MCF 10A (cell line): ENCODE measurements at regions not wholly inside any gene's neighbourhood (a gene's known extent, or its start where the extent isn't known, plus 50 kb on each side); places are given as distances from the start of the nearest gene placed in this dataset.

Source experiments
- BruUV-seq: library from RNA; stranded (reverse); fragments of 400-500 nt; replicated peaks from 2 replicates; lab custom pipeline; 2021; lab: Mats Ljungman, UMichigan
- CTCF ChIA-PET: fragments of 300-600 bp; sonication (Branson Sonifier 250); formaldehyde crosslinking; extraction: SDS; loops from one replicate; lab custom pipeline; 2021; ENCODE audit warnings: antibody characterized with exemption, inconsistent platforms; lab: Yijun Ruan, JAX
- POLR2A ChIA-PET: fragments of 300-600, 350-650 bp; sonication (Branson Sonifier 250); formaldehyde crosslinking; extraction: SDS; loops from one replicate; lab custom pipeline; 2020; ENCODE audit warnings: antibody characterized with exemption, inconsistent platforms; lab: Yijun Ruan, JAX
- DNase-seq: peaks from one replicate; pipeline ENCODE4 v3.0.0-alpha.2; 2018; ENCODE audit not compliant: unreplicated experiment
- H3K27ac Mint-ChIP-seq: one replicate; pipeline ENCODE4 v1.8.0; 2022; ENCODE audit warnings: mild to moderate bottlenecking, low read depth, mixed read lengths; ENCODE audit not compliant: unreplicated experiment
- H3K27me3 Mint-ChIP-seq: one replicate; pipeline ENCODE4 v1.8.0; 2022; ENCODE audit warnings: mixed read lengths; ENCODE audit not compliant: insufficient read depth, unreplicated experiment
- H3K36me3 Mint-ChIP-seq: one replicate; pipeline ENCODE4 v1.8.0; 2022; ENCODE audit warnings: mild to moderate bottlenecking, moderate library complexity, mixed read lengths; ENCODE audit not compliant: insufficient read depth, unreplicated experiment
- H3K4me1 Mint-ChIP-seq: one replicate; pipeline ENCODE4 v1.8.0; 2022; ENCODE audit warnings: mixed read lengths; ENCODE audit not compliant: insufficient read depth, unreplicated experiment
- H3K4me3 Mint-ChIP-seq: one replicate; pipeline ENCODE4 v1.8.0; 2022; ENCODE audit warnings: mild to moderate bottlenecking, moderate library complexity, mixed read lengths; ENCODE audit not compliant: unreplicated experiment
- H3K9me3 Mint-ChIP-seq: one replicate; pipeline ENCODE4 v1.8.0; 2022; ENCODE audit warnings: mixed read lengths; ENCODE audit not compliant: unreplicated experiment
- CTCF ChIP-seq: fragments of 200-600 bp; IDR thresholded peaks from one replicate; pipeline ENCODE4 v1.8.0; 2022; ENCODE audit warnings: antibody characterized with exemption, mild to moderate bottlenecking; ENCODE audit not compliant: unreplicated experiment
- intact Hi-C: fragments of 100-400 bp; cut with micrococcal nuclease; formaldehyde crosslinking; loops from 2 replicates; pipeline ENCODE4 v1.14.1; 2022

- POLR2A ChIA-PET: no interaction called here
- BruUV-seq: no TSS peak
Measured at GRCh38 chr13:91127995-91128394, 219.5 kb upstream of the MIR17HG start.

GRCh38 chr13:91132381-91132780 is 215.1 kb upstream of the MIR17HG start:
- H3K4me3 Mint-ChIP-seq: no peak overlapping the region
- H3K27ac Mint-ChIP-seq: no peak overlapping the region
- no peaks in the 10 kb centered on the region for H3K4me1 Mint-ChIP-seq
- peaks cover 97% of the 10 kb centered on the region for H3K27me3 Mint-ChIP-seq
- no peak for DNase-seq
- CTCF ChIA-PET: interaction anchor here (2.3 kb wide), 1 partner anchor 115 kb away, joined by 7 read pairs; no protein-coding TSS in a partner anchor
- intact Hi-C loops: loop anchor here (5.0 to 10.0 kb wide), 2 partner anchors 215 to 592 kb away; partner anchors contain the start of gene MIR17HG
- no peaks in the 10 kb centered on the region for H3K9me3 Mint-ChIP-seq
- TF ChIP-seq CTCF: no peak
- no TSS peak for BruUV-seq
- POLR2A ChIA-PET: no interaction called here
- H3K36me3 Mint-ChIP-seq: no peaks in the 10 kb centered on the region

More at GRCh38 chr13:91127995-91128394, 219.5 kb upstream of the MIR17HG start:
- Mint-ChIP-seq H3K36me3 (no peaks in the 10 kb centered on the region), H3K4me3 (no peak overlapping the region), H3K27ac (no peak overlapping the region), H3K27me3 (peaks cover 94% of the 10 kb centered on the region), H3K4me1 (no peaks in the 10 kb centered on the region), H3K9me3 (no peaks in the 10 kb centered on the region)
- intact Hi-C loops: no loop called here
- TF ChIP-seq CTCF: no peak
- CTCF ChIA-PET: interaction anchor here (0.6 kb wide), 1 partner anchor 21 kb away, joined by 4 read pairs; no protein-coding TSS in a partner anchor
- no peak for DNase-seq

DNA sequence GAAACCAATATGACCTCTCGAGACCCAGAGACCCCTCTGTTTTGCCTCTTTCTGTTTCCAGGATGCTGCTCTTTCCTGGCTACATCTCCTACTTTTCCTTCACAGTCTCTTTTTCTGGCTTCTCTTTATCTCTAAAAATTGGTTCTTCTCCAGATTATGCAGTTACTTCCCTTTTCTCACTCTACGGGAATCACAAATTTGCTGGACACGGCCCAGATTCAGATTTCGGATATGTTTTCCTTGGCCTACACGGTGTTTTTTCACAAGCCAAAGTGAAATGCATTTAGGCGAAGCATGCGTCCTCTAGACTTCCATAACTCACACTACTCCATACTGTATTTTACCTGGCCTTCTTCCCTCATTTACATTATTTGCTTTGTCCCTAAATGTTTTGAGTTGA is 214.7 kb upstream of the MIR17HG start:
- no peak for DNase-seq
- POLR2A ChIA-PET: no interaction called here
- no TSS peak for BruUV-seq

More for the DNA sequence above, 214.7 kb upstream of the MIR17HG start:
- TF ChIP-seq CTCF: no peak
- Mint-ChIP-seq H3K36me3 (no peaks in the 10 kb centered on the region), H3K4me1 (no peaks in the 10 kb centered on the region), H3K4me3 (no peak overlapping the region), H3K9me3 (no peaks in the 10 kb centered on the region), H3K27me3 (peaks cover 97% of the 10 kb centered on the region), H3K27ac (no peak overlapping the region)
- CTCF ChIA-PET: interaction anchor here (0.9 to 2.3 kb wide), 2 partner anchors 111 to 115 kb away, joined by 4 to 7 read pairs; no protein-coding TSS in a partner anchor
- intact Hi-C loops: loop anchor here (5.0 to 10.0 kb wide), 2 partner anchors 215 to 592 kb away; partner anchors contain the start of gene MIR17HG
